ENCODE measurements at regions not wholly inside any gene's neighbourhood (a gene's known extent, or its start where the extent isn't known, plus 50 kb on each side); places are given as distances from the start of the nearest gene placed in this dataset.

- TF ChIP-seq, protein P1, sequence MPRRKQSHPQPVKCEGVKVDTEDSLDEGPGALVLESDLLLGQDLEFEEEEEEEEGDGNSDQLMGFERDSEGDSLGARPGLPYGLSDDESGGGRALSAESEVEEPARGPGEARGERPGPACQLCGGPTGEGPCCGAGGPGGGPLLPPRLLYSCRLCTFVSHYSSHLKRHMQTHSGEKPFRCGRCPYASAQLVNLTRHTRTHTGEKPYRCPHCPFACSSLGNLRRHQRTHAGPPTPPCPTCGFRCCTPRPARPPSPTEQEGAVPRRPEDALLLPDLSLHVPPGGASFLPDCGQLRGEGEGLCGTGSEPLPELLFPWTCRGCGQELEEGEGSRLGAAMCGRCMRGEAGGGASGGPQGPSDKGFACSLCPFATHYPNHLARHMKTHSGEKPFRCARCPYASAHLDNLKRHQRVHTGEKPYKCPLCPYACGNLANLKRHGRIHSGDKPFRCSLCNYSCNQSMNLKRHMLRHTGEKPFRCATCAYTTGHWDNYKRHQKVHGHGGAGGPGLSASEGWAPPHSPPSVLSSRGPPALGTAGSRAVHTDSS (tag by site-specific recombination; IDR thresholded peaks at IDR 0.05), result no peak
- no peak for TF ChIP-seq ZNF26 (tag by site-specific recombination; IDR thresholded peaks at IDR 0.05)
- no peak for TF ChIP-seq BCL6B (tag by site-specific recombination; IDR thresholded peaks at IDR 0.05)
- TF ChIP-seq ZNF221 (tag by site-specific recombination; IDR thresholded peaks at IDR 0.05; ENCODE audit: borderline replicate concordance), result no peak
- no peak for TF ChIP-seq ZNF596 (tag by site-specific recombination; IDR thresholded peaks at IDR 0.05)
- TF ChIP-seq ZNF555 (tag by site-specific recombination; conservative IDR thresholded peaks at IDR 0.05), result no peak
- TF ChIP-seq ZBTB44 (tag by site-specific recombination; IDR thresholded peaks at IDR 0.05), result peak; percentile 44; the same call in 1 of the 2 replicates
- peak; percentile 55; the same call in 1 of the 2 replicates for TF ChIP-seq ZNF558 (tag by site-specific recombination; IDR thresholded peaks at IDR 0.05)
- no peak for TF ChIP-seq ZBTB49 (tag by site-specific recombination; IDR thresholded peaks at IDR 0.05; ENCODE audit: low read depth)
- TF ChIP-seq ZNF37A (tag by site-specific recombination; IDR thresholded peaks at IDR 0.05), result peak; percentile 12; the same call in 1 of the 2 replicates
- no peak for TF ChIP-seq ZNF10 (tag by site-specific recombination; IDR thresholded peaks at IDR 0.05)
- TF ChIP-seq GFI1B (tag by site-specific recombination; IDR thresholded peaks at IDR 0.05), result no peak
- no peak for TF ChIP-seq ZNF571 (tag by site-specific recombination; IDR thresholded peaks at IDR 0.05)
- no peak for TF ChIP-seq ZNF621 (tag by site-specific recombination; IDR thresholded peaks at IDR 0.05)
- TF ChIP-seq ZNF114 (tag by site-specific recombination; IDR thresholded peaks at IDR 0.05), result no peak
- peak; percentile 29; the same call in 1 of the 2 replicates for TF ChIP-seq ZNF335 (tag by site-specific recombination; conservative IDR thresholded peaks at IDR 0.05)
- TF ChIP-seq GLI2 (tag by site-specific recombination; IDR thresholded peaks at IDR 0.05; ENCODE audit: borderline replicate concordance, low read depth), result peak; percentile 89; the same call in 1 of the 2 replicates
- peak; percentile 74; the same call in 1 of the 2 replicates for TF ChIP-seq ZNF843 (tag by site-specific recombination; IDR thresholded peaks at IDR 0.05)
- TF ChIP-seq KLF16 (tag by site-specific recombination; IDR thresholded peaks at IDR 0.05), result no peak
- peak; percentile 93 for TF ChIP-seq ZNF660 (tag by site-specific recombination; IDR thresholded peaks at IDR 0.05)
- no peak for TF ChIP-seq ZNF488 (tag by site-specific recombination; IDR thresholded peaks at IDR 0.05)
- no peak for TF ChIP-seq ZNF426 (tag by site-specific recombination; IDR thresholded peaks at IDR 0.05)
- TF ChIP-seq ZNF266 (tag by site-specific recombination; IDR thresholded peaks at IDR 0.05; ENCODE audit: low read depth), result no peak
- TF ChIP-seq SP3 (tag by site-specific recombination; IDR thresholded peaks at IDR 0.05), result no peak
- TF ChIP-seq KLF8 (tag by site-specific recombination; IDR thresholded peaks at IDR 0.05), result peak; percentile 63
- no peak for TF ChIP-seq ZNF292 (tag by site-specific recombination; IDR thresholded peaks at IDR 0.05; ENCODE audit: borderline replicate concordance, low read depth)
- TF ChIP-seq ZNF416 (tag by site-specific recombination; IDR thresholded peaks at IDR 0.05), result no peak
- peak; percentile 86 for TF ChIP-seq GLIS1 (tag by site-specific recombination; IDR thresholded peaks at IDR 0.05)
- peak; percentile 35; the same call in 1 of the 2 replicates for TF ChIP-seq SP2 (tag by site-specific recombination; IDR thresholded peaks at IDR 0.05)
- no peak for TF ChIP-seq ZNF837 (tag by site-specific recombination; IDR thresholded peaks at IDR 0.05)
These were observed 402.1 kb downstream of the SEC14L1 start (continued) for GRCh38 chr17:77542551-77543490.
